ENCODE measurements at regions not wholly inside any gene's neighbourhood (a gene's known extent, or its start where the extent isn't known, plus 50 kb on each side); places are given as distances from the start of the nearest gene placed in this dataset.

- no peak for ATAC-seq
- no peak for DNase-seq (ENCODE audit: missing footprints)
- intact Hi-C loops (cut with DNase I), result no loop called here
These were observed 165.0 kb downstream of the RCN1 start for GRCh38 chr11:32255841-32256240.

GRCh38 chr11:32256466-32256865, 165.6 kb downstream of the RCN1 start:
- intact Hi-C loops (cut with DNase I), result no loop called here
- ATAC-seq, result no peak
- no peak for DNase-seq (ENCODE audit: missing footprints)

- intact Hi-C loops (cut with DNase I), result no loop called here
- ATAC-seq (no peak), DNase-seq (ENCODE audit: missing footprints) (no peak)
These were observed 168.8 kb downstream of the RCN1 start for GRCh38 chr11:32259641-32260081.

- intact Hi-C loops (cut with DNase I), result no loop called here
- DNase-seq (ENCODE audit: missing footprints), result no peak
- ATAC-seq, result no peak
These were observed 171.5 kb downstream of the RCN1 start for GRCh38 chr11:32262367-32262766.

- intact Hi-C loops (cut with DNase I), result no loop called here
- no peak for ATAC-seq
These were observed 169.4 kb downstream of the WT1 start for GRCh38 chr11:32265911-32266310.

GRCh38 chr11:32266601-32267000, 168.7 kb downstream of the WT1 start:
- intact Hi-C loops (cut with DNase I), result no loop called here
- no peak for ATAC-seq
- no peak for DNase-seq (ENCODE audit: missing footprints)

More at GRCh38 chr11:32265911-32266310, 169.4 kb downstream of the WT1 start:
- no peak for DNase-seq (ENCODE audit: missing footprints)

- intact Hi-C loops (cut with DNase I), result no loop called here
- no peak for DNase-seq (ENCODE audit: missing footprints)
- no peak for ATAC-seq
These were observed 167.6 kb downstream of the WT1 start for GRCh38 chr11:32267679-32268187.

GRCh38 chr11:32273931-32274330, 161.4 kb downstream of the WT1 start:
- ATAC-seq (no peak), DNase-seq (ENCODE audit: missing footprints) (no peak)
- intact Hi-C loops (cut with DNase I), result no loop called here

- intact Hi-C loops (cut with DNase I), result no loop called here
- ATAC-seq (no peak), DNase-seq (ENCODE audit: missing footprints) (no peak)
These were observed 155.7 kb downstream of the WT1 start for GRCh38 chr11:32279672-32280071.

- no peak for DNase-seq (ENCODE audit: missing footprints)
- ATAC-seq, result no peak
- intact Hi-C loops (cut with DNase I), result no loop called here
These were observed 155.0 kb downstream of the WT1 start for GRCh38 chr11:32280339-32280738.

- DNase-seq (ENCODE audit: missing footprints) (no peak), ATAC-seq (no peak)
- intact Hi-C loops (cut with DNase I), result no loop called here
These were observed 147.1 kb downstream of the WT1 start for GRCh38 chr11:32288276-32288675.

- ATAC-seq, result no peak
- intact Hi-C loops (cut with DNase I), result no loop called here
These were observed 145.6 kb downstream of the WT1 start for GRCh38 chr11:32289701-32290100.

GRCh38 chr11:32290783-32291182, 144.6 kb downstream of the WT1 start:
- DNase-seq (ENCODE audit: missing footprints) (no peak), ATAC-seq (no peak)
- intact Hi-C loops (cut with DNase I), result no loop called here

More at GRCh38 chr11:32289701-32290100, 145.6 kb downstream of the WT1 start:
- DNase-seq (ENCODE audit: missing footprints), result no peak

GRCh38 chr11:32297611-32298011, 137.7 kb downstream of the WT1 start:
- intact Hi-C loops (cut with DNase I), result no loop called here
- no peak for DNase-seq (ENCODE audit: missing footprints)
- no peak for ATAC-seq

GRCh38 chr11:32302826-32303225, 132.5 kb downstream of the WT1 start:
- ATAC-seq (no peak), DNase-seq (ENCODE audit: missing footprints) (no peak)
- intact Hi-C loops (cut with DNase I), result no loop called here

- no peak for ATAC-seq
- intact Hi-C loops (cut with DNase I), result no loop called here
- no peak for DNase-seq (ENCODE audit: missing footprints)
These were observed 130.8 kb downstream of the WT1 start for GRCh38 chr11:32304521-32304920.

- no peak for DNase-seq (ENCODE audit: missing footprints)
These were observed 129.9 kb downstream of the WT1 start for GRCh38 chr11:32305460-32305859.

GRCh38 chr11:32307471-32307870, 127.9 kb downstream of the WT1 start:
- ATAC-seq, result no peak
- intact Hi-C loops (cut with DNase I), result no loop called here
- no peak for DNase-seq (ENCODE audit: missing footprints)

More at GRCh38 chr11:32305460-32305859, 129.9 kb downstream of the WT1 start:
- intact Hi-C loops (cut with DNase I), result no loop called here
- no peak for ATAC-seq

- intact Hi-C loops (cut with DNase I), result no loop called here
- ATAC-seq, result no peak
- no peak for DNase-seq (ENCODE audit: missing footprints)
These were observed 127.4 kb downstream of the WT1 start for GRCh38 chr11:32307913-32308312.

- no peak for DNase-seq (ENCODE audit: missing footprints)
- intact Hi-C loops (cut with DNase I), result no loop called here
- no peak for ATAC-seq
These were observed 125.7 kb downstream of the WT1 start for GRCh38 chr11:32309530-32310213.

- ATAC-seq, result no peak
- no peak for DNase-seq (ENCODE audit: missing footprints)
- intact Hi-C loops (cut with DNase I), result no loop called here
These were observed 125.1 kb downstream of the WT1 start for GRCh38 chr11:32310214-32310601.

All from Right ventricle myocardium inferior (tissue), 1 donor.